ENCODE measurements at regions not wholly inside any gene's neighbourhood (a gene's known extent, or its start where the extent isn't known, plus 50 kb on each side); places are given as distances from the start of the nearest gene placed in this dataset.
A peak's percentile ranks its signal among the peaks of the same experiment; 100 is the strongest.

DNA sequence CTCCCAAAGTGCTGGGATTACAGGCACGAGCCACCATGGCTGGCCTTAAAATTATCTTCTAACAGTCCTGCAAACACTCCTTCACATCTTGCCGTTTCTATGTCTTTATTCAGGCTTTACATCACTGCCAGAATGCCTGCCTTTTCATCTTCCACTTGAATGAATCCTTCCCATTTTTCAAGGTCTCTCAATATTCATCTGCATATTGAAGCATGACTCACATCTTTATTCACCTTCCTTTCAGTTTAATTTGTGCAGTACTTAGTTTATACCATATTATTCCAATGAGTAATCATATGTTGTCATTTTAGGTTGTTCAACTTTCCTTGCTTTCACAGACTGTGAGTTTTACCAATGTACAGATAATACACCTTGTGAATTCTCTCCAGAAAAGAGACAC lies 510.1 kb upstream of the PIK3C3 start:
- ATAC-seq = no peak
- intact Hi-C loops (cut with DNase I) = no loop called here

GRCh38 chr18:41436772-41437171 lies 518.3 kb upstream of the PIK3C3 start:
- DNase-seq (ENCODE audit: low spot score) (no peak), ATAC-seq (no peak)
- intact Hi-C loops (cut with DNase I) = no loop called here

More for the DNA sequence above, 510.1 kb upstream of the PIK3C3 start:
- no peak for DNase-seq (ENCODE audit: low spot score)

GRCh38 chr18:41418598-41418997 lies 536.4 kb upstream of the PIK3C3 start:
- ATAC-seq (no peak), DNase-seq (ENCODE audit: low spot score) (no peak)
- intact Hi-C loops (cut with DNase I) = no loop called here

DNA sequence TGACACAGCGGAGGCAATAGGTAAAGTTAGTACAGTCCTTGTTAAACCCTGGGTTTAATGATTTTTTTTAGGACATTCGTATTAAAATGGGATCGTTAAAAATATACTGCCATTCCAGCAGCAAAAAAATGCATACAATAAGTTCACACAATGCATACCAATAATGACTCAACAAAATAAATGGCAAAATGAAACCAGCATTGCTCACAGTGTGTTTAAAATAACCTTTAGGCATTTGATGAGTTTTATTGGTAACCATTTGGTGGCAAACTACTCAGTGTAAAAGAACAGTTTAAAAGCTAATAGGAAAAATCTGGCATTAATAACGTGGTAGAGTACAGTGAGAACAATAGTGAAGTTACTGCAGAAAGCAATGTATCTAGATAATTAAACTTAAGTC lies 539.0 kb upstream of the PIK3C3 start:
- DNase-seq (ENCODE audit: low spot score) (no peak), ATAC-seq (no peak)
- intact Hi-C loops (cut with DNase I) = no loop called here

- intact Hi-C loops (cut with DNase I) = no loop called here
- ATAC-seq = no peak
- DNase-seq (ENCODE audit: low spot score) = no peak
Measured at GRCh38 chr18:41410006-41410405, 545.0 kb upstream of the PIK3C3 start.

- intact Hi-C loops (cut with DNase I) = no loop called here
- no peak for DNase-seq (ENCODE audit: low spot score)
- ATAC-seq = no peak
Measured at GRCh38 chr18:41406834-41407233, 548.2 kb upstream of the PIK3C3 start.

DNA sequence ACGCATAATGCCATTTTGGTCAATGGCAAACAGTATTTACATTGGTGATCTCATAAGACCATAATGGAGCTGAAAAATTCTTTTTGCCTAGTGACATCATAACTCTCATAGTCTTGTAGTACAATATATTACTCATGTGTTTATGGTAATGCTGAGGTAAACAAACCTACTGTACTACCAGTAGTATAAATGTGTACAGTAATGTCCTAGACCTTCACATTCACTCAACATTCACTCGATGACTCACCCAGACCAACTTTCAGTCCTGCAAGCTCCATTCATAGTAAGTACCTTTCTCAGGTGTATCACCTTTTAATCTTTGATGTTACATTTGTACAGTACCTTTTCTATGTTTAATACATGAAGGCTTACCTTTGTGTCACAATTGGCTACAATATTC lies 558.2 kb upstream of the PIK3C3 start:
- no peak for DNase-seq (ENCODE audit: low spot score)
- intact Hi-C loops (cut with DNase I) = no loop called here
- ATAC-seq = no peak

DNA sequence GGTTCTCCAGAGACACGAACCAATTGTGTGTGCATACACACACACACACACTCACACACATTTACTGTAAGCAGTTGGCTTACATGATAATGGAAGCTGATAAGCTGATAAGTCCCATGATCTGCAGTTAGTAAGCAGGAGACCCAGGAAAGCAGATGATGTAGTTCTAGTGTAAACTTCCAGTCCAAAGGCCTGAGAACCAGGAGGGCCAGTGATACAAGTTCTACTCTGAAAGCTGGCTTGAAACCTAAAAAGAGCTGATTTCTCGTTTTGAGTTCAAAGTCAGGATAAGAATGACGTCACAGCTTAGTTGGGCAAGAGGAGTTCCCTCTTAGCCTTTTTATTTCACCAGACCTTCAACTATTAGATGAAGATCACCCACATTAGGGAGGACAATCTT lies 558.8 kb upstream of the PIK3C3 start:
- ATAC-seq = no peak
- no peak for DNase-seq (ENCODE audit: low spot score)
- intact Hi-C loops (cut with DNase I) = no loop called here

- DNase-seq (ENCODE audit: low spot score) (no peak), ATAC-seq (no peak)
- intact Hi-C loops (cut with DNase I) = no loop called here
Measured at GRCh38 chr18:41395695-41396094, 559.3 kb upstream of the PIK3C3 start.

DNA sequence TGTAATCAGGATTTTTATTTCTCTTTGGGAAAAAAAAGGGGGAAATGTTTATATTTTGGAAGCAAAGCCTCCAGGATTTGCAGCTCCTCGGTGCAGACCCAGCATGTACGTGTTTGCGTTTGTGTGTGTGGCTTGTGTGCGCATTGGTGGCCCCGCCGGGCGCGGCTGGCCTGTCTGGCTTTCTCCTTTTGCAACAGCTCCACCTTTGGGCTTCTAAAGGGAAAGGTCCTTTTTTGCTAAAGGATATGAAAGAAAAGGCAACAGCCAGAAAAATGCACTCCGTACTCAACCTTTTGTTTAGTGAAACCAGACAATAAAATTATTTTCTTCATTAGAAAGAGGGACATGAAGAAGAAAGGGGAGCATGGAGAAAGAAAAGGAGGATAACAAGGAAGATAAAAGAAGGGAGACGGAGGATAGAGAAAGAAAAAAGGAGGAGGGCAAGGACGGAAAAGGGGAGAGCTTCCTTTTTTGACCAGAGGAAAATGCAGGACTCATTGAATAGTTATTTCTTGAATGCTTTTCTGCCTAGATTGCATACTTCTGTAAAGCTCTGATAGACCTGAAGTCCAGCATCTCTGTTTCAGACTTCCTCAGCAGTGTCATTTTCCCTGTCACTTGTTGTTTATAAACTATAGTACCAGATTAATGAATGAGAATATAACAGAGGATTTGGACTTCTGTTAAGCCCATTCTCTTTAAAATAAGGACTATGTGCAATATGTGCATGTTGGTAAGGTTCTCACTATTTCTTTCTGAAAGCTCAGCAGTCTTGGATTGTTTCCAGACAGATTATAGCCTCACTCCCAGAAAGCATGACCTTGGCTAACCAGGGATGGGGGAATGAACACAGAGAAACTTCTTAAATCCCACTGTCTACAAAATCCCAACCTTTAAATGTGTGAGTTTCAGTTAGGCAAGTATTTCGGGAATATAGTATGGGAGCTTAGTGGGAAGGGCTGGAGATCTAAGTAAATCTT lies 563.1 kb upstream of the PIK3C3 start:
- intact Hi-C loops (cut with DNase I) = no loop called here
- DNase-seq (ENCODE audit: low spot score) = no peak
- peak; percentile 73 for ATAC-seq

- intact Hi-C loops (cut with DNase I) = no loop called here
- DNase-seq (ENCODE audit: low spot score) (no peak), ATAC-seq (no peak)
Measured at GRCh38 chr18:41390309-41390708, 564.7 kb upstream of the PIK3C3 start.

DNA sequence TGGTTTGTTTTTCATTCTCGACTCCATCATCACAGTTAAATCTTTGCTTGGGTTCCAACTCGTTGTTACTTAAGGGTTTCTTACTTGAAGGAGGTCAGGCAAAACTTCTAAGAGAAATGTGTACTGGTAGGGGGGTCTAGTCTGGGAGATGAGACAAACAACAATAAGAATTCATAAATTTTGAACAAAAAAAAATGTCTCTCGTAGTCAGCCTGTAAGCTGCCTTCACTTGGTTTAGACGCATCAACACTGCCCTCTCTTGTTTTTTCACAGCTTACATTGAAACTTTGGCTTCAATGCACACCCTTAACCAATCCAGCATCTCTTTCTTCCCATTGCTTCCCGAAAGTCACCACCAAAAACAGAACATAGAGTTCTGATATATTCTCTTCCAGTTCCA lies 576.4 kb upstream of the PIK3C3 start:
- intact Hi-C loops (cut with DNase I) = no loop called here
- ATAC-seq = no peak
- no peak for DNase-seq (ENCODE audit: low spot score)

GRCh38 chr18:41373612-41374011 lies 581.4 kb upstream of the PIK3C3 start:
- ATAC-seq (no peak), DNase-seq (ENCODE audit: low spot score) (no peak)
- intact Hi-C loops (cut with DNase I) = no loop called here

GRCh38 chr18:41372046-41372665 lies 582.9 kb upstream of the PIK3C3 start:
- intact Hi-C loops (cut with DNase I) = no loop called here
- DNase-seq (ENCODE audit: low spot score) (no peak), ATAC-seq (no peak)

GRCh38 chr18:41371156-41372045 lies 583.6 kb upstream of the PIK3C3 start:
- ATAC-seq (no peak), DNase-seq (ENCODE audit: low spot score) (no peak)
- intact Hi-C loops (cut with DNase I) = no loop called here

GRCh38 chr18:41370740-41371139 lies 584.3 kb upstream of the PIK3C3 start:
- ATAC-seq (no peak), DNase-seq (ENCODE audit: low spot score) (no peak)
- intact Hi-C loops (cut with DNase I) = no loop called here

- DNase-seq (ENCODE audit: low spot score) = no peak
- ATAC-seq = no peak
- intact Hi-C loops (cut with DNase I) = no loop called here
Measured at GRCh38 chr18:41357708-41358107, 597.3 kb upstream of the PIK3C3 start.

DNA sequence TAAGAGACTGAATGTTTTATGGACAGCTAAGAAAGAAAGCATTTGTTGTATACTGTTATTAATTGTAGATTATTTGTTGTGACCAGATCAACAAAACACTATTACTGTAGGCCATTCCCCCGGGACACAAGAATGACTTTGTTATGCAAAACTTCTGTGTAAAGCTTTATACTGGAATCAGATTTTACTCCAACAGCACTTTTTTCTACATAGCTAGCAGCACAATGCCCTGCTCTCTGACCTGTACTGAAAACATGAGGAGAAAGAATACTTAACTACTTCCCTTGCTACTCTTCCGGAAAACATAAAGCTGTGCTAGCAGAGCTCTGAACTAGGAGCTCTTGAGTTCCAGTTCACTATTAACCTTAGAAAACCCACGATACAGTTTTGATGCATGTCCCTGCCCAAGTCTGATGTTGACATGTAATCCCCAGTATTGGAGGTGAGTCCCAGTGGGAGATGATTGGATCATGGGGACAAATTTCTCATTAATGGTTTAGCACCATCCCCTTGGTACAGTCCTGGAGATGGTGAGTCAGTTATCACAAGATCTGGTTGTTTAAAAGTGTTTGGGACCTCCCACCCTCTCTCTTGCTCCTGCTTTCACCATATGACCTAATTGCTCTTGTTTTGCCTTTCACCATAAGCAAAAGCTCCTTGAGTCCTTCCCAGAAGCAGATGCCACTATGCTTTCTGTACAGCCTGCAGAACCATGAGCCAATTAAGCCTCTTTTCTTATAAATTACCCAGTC lies 601.1 kb upstream of the PIK3C3 start:
- intact Hi-C loops (cut with DNase I) = no loop called here
- DNase-seq (ENCODE audit: low spot score) (no peak), ATAC-seq (no peak)

GRCh38 chr18:41351430-41351829 lies 603.6 kb upstream of the PIK3C3 start:
- DNase-seq (ENCODE audit: low spot score) (no peak), ATAC-seq (no peak)
- intact Hi-C loops (cut with DNase I) = no loop called here
